ENCODE measurements at regions not wholly inside any gene's neighbourhood (a gene's known extent, or its start where the extent isn't known, plus 50 kb on each side); places are given as distances from the start of the nearest gene placed in this dataset.

- Histone ChIP-seq H3K27me3 (no peaks in the 10 kb centered on the region), H3K36me3 (no peaks in the 10 kb centered on the region), H3K27ac (no peak overlapping the region), H3K4me3 (no peak overlapping the region), H3K9me3 (no peaks in the 10 kb centered on the region), H3K4me1 (no peaks in the 10 kb centered on the region)
- TF ChIP-seq, protein P1, sequence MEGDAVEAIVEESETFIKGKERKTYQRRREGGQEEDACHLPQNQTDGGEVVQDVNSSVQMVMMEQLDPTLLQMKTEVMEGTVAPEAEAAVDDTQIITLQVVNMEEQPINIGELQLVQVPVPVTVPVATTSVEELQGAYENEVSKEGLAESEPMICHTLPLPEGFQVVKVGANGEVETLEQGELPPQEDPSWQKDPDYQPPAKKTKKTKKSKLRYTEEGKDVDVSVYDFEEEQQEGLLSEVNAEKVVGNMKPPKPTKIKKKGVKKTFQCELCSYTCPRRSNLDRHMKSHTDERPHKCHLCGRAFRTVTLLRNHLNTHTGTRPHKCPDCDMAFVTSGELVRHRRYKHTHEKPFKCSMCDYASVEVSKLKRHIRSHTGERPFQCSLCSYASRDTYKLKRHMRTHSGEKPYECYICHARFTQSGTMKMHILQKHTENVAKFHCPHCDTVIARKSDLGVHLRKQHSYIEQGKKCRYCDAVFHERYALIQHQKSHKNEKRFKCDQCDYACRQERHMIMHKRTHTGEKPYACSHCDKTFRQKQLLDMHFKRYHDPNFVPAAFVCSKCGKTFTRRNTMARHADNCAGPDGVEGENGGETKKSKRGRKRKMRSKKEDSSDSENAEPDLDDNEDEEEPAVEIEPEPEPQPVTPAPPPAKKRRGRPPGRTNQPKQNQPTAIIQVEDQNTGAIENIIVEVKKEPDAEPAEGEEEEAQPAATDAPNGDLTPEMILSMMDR (IDR thresholded peaks at IDR 0.05): no peak
- intact Hi-C loops (cut with DNase I): no loop called here
- no peak for DNase-seq (ENCODE audit: low spot score in 2 of 2)
Observed at GRCh38 chr1:103424650-103425049, 100.8 kb upstream of the RNPC3 start.

DNA sequence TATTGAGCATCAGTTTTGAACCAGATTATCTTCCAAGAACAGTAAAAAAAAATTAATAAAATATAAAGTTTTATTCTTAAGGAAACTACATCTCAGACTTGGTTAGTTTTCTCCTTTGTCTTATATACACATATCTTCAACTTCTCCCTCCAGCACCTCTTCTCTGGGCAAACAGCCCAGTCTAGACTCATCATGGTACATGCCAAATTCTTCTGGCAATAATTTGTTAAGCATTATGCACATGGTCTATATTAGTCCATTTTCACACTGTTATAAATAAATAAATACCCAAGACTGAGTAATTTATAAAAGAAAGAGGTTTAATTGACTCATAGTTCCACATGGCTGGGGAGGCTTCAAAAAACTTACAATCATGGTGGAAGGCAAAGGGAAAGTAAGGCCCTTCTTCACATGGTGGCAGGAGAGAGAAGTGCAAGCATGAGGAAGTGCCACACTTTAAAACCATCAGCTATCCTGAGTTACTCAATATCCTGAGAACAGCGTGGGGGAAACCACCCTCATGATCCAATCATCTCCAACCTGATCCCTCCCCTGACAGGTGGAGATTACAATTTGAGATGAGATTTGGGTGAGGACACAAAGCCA, 108.7 kb upstream of the RNPC3 start:
- intact Hi-C loops (cut with DNase I): no loop called here

GRCh38 chr1:103387898-103388297, 137.6 kb upstream of the RNPC3 start:
- no peak for DNase-seq (ENCODE audit: low spot score in 2 of 2)
- intact Hi-C loops (cut with DNase I): no loop called here
- H3K4me3 ChIP-seq: no peak overlapping the region
- no peaks in the 10 kb centered on the region for H3K4me1 ChIP-seq
- no peaks in the 10 kb centered on the region for H3K9me3 ChIP-seq
- TF ChIP-seq, protein P1 (IDR thresholded peaks at IDR 0.05): no peak
- H3K27me3 ChIP-seq: no peaks in the 10 kb centered on the region
- H3K36me3 ChIP-seq: no peaks in the 10 kb centered on the region
- no peak overlapping the region for H3K27ac ChIP-seq

More for the DNA sequence above, 108.7 kb upstream of the RNPC3 start:
- DNase-seq (ENCODE audit: low spot score in 2 of 2): no peak
- TF ChIP-seq, protein P1 (IDR thresholded peaks at IDR 0.05): no peak
- Histone ChIP-seq H3K27me3 (no peaks in the 10 kb centered on the region), H3K4me1 (no peaks in the 10 kb centered on the region), H3K4me3 (no peak overlapping the region), H3K9me3 (no peaks in the 10 kb centered on the region), H3K36me3 (no peaks in the 10 kb centered on the region), H3K27ac (no peak overlapping the region)

DNA sequence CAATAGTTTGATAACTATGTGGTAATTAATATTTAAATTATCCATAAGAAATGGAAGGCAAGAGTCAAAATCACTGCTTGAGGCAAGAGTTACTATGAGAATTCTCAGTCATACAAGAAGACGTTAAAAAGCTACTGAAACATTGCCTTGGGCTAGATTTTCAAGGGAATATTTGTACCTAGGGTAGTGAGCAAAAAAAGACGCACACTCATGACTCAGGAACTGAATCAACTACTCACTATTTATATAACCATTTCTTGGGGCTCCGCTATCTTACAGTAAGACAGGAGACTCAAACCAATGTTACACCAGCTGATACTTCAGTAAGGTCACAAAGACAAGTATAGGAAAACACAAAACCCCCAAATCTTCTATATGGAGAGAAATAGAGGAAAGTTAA, 151.5 kb upstream of the RNPC3 start:
- Histone ChIP-seq H3K4me1 (no peaks in the 10 kb centered on the region), H3K36me3 (no peaks in the 10 kb centered on the region), H3K27me3 (no peaks in the 10 kb centered on the region), H3K27ac (no peak overlapping the region), H3K4me3 (no peak overlapping the region), H3K9me3 (no peaks in the 10 kb centered on the region)
- intact Hi-C loops (cut with DNase I): no loop called here
- TF ChIP-seq, protein P1 (IDR thresholded peaks at IDR 0.05): no peak
- DNase-seq (ENCODE audit: low spot score in 2 of 2): no peak

- TF ChIP-seq, protein P1 (IDR thresholded peaks at IDR 0.05): no peak
- H3K27ac ChIP-seq: no peak overlapping the region
- no peak for DNase-seq (ENCODE audit: low spot score in 2 of 2)
- H3K27me3 ChIP-seq: no peaks in the 10 kb centered on the region
- no peaks in the 10 kb centered on the region for H3K4me1 ChIP-seq
- H3K9me3 ChIP-seq: no peaks in the 10 kb centered on the region
- H3K36me3 ChIP-seq: no peaks in the 10 kb centered on the region
- intact Hi-C loops (cut with DNase I): no loop called here
- H3K4me3 ChIP-seq: no peak overlapping the region
Observed at GRCh38 chr1:103372866-103373265, 152.6 kb upstream of the RNPC3 start.

DNA sequence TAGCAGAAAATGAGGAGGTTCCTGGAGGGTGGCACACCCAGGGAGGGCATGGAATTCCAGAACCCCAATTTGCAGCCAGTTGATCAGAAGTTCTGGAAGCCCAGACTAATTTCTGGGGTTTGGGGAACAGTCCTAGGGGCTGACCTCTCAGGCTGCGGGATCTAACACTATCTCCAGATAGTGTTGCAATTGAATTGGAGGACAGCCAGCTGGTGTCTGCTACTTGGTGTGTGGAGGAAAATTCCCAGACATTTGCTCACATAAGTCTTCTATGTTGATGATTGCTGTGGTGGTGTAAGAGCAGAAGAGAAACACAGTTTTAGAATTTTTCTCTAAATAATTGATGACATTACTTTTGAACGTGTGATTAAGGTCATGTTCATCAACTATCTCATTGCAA, 154.3 kb upstream of the RNPC3 start:
- DNase-seq (ENCODE audit: low spot score in 2 of 2): no peak
- TF ChIP-seq, protein P1 (IDR thresholded peaks at IDR 0.05): no peak

More for the DNA sequence above, 154.3 kb upstream of the RNPC3 start:
- Histone ChIP-seq H3K9me3 (no peaks in the 10 kb centered on the region), H3K27ac (no peak overlapping the region), H3K27me3 (no peaks in the 10 kb centered on the region), H3K4me1 (no peaks in the 10 kb centered on the region), H3K36me3 (no peaks in the 10 kb centered on the region), H3K4me3 (no peak overlapping the region)
- intact Hi-C loops (cut with DNase I): no loop called here
